22Rv1 (cell line): ENCODE measurements at regions not wholly inside any gene's neighbourhood (a gene's known extent, or its start where the extent isn't known, plus 50 kb on each side); places are given as distances from the start of the nearest gene placed in this dataset.

Experiments
- ZFX ChIP-seq: fragments of 450-650 bp; IDR thresholded peaks from 2 replicates; pipeline ENCODE4 v1.6.1; 2017; ENCODE audit warnings: antibody characterized with exemption, borderline replicate concordance
- TF ChIP-seq, protein P1 (sequence below): fragments of 450-650 bp; IDR thresholded peaks from 2 replicates; pipeline ENCODE4 v1.5.1; 2017; ENCODE audit warnings: mild to moderate bottlenecking

DNA sequence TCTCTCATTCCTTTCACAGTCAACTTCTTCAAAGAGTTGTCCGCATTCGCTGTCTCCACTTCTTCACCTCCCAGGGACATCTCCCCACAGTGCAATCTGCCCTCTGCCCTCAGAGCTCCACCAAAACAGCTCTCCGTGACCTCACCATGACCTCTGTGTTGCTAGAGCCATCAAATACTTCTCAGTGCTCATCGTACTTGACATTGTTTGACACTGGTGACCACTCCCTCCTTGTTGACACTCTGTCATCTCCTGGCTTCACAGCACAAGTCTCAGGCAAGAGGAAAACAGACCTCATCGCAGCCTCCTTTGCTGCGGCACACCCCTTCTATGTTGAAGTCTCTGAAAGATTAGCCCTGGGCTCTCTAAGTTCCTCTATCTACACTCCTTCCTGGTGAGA is 90.5 kb upstream of the CCDC160 start:
- TF ChIP-seq, protein P1, sequence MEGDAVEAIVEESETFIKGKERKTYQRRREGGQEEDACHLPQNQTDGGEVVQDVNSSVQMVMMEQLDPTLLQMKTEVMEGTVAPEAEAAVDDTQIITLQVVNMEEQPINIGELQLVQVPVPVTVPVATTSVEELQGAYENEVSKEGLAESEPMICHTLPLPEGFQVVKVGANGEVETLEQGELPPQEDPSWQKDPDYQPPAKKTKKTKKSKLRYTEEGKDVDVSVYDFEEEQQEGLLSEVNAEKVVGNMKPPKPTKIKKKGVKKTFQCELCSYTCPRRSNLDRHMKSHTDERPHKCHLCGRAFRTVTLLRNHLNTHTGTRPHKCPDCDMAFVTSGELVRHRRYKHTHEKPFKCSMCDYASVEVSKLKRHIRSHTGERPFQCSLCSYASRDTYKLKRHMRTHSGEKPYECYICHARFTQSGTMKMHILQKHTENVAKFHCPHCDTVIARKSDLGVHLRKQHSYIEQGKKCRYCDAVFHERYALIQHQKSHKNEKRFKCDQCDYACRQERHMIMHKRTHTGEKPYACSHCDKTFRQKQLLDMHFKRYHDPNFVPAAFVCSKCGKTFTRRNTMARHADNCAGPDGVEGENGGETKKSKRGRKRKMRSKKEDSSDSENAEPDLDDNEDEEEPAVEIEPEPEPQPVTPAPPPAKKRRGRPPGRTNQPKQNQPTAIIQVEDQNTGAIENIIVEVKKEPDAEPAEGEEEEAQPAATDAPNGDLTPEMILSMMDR = no peak
- TF ChIP-seq ZFX = no peak
